C4-2B (cell line): ENCODE measurements at regions not wholly inside any gene's neighbourhood (a gene's known extent, or its start where the extent isn't known, plus 50 kb on each side); places are given as distances from the start of the nearest gene placed in this dataset.

Source experiments
- H3K27ac ChIP-seq: fragments of 450-650 bp; 2 replicates; pipeline ENCODE4 v1.5.1; 2017
- CTCF ChIP-seq: fragments of 450-650 bp; conservative IDR thresholded peaks from 2 replicates; pipeline ENCODE4 v1.5.1; 2017; ENCODE audit warnings: mild to moderate bottlenecking
- ZFX ChIP-seq: fragments of 450-650 bp; IDR thresholded peaks from 2 replicates; pipeline ENCODE4 v1.6.1; 2017

GRCh38 chr14:85233756-85234155 is 296.2 kb upstream of the FLRT2 start:
- TF ChIP-seq CTCF = no peak
- no peak for TF ChIP-seq ZFX
- no peak overlapping the region for H3K27ac ChIP-seq

GRCh38 chr14:85234156-85235025 is 295.6 kb upstream of the FLRT2 start:
- no peak overlapping the region for H3K27ac ChIP-seq
- TF ChIP-seq CTCF (no peak), ZFX (no peak)

GRCh38 chr14:85235868-85236267 is 294.1 kb upstream of the FLRT2 start:
- no peak overlapping the region for H3K27ac ChIP-seq
- no peak for TF ChIP-seq CTCF
- no peak for TF ChIP-seq ZFX

GRCh38 chr14:85236296-85236695 is 293.6 kb upstream of the FLRT2 start:
- TF ChIP-seq ZFX = no peak
- TF ChIP-seq CTCF = no peak
- H3K27ac ChIP-seq = no peak overlapping the region

GRCh38 chr14:85239791-85240190 is 290.2 kb upstream of the FLRT2 start:
- no peak for TF ChIP-seq ZFX
- TF ChIP-seq CTCF = no peak
- no peak overlapping the region for H3K27ac ChIP-seq

- H3K27ac ChIP-seq = no peak overlapping the region
- TF ChIP-seq ZFX = no peak
- no peak for TF ChIP-seq CTCF
These were observed 288.7 kb upstream of the FLRT2 start for GRCh38 chr14:85241022-85241855.

- TF ChIP-seq ZFX (no peak), CTCF (no peak)
- H3K27ac ChIP-seq = no peak overlapping the region
These were observed 287.3 kb upstream of the FLRT2 start for GRCh38 chr14:85242666-85243065.
